HG03565 (cell line): ENCODE measurements at regions not wholly inside any gene's neighbourhood (a gene's known extent, or its start where the extent isn't known, plus 50 kb on each side); places are given as distances from the start of the nearest gene placed in this dataset.

Source experiments
- ATAC-seq: cut with Tn5 transposase; IDR thresholded peaks from one replicate; pipeline ENCODE4 v1.9.1; 2021; ENCODE audit warnings: mild to moderate bottlenecking, moderate library complexity; ENCODE audit not compliant: unreplicated experiment

DNA sequence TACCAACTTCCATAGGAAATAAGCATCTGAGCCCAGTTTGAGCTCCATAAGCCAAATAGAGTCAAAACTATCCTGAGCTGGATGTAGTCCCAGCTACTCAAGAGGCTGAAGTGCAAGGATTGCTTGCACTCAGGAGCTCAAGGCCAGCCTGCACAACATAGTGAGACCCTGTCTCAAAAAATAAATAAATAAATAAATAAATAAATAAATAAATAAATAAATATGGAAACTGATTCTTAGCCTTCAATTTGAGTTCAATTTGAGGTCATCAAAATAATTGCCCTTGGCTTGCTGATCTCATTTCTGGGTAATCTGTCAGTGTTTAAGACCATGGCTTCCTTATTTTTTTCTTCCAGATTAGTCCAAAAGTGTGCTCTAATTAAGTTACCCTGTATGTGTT lies 184.9 kb upstream of the CDH20 start:
- ATAC-seq, result no peak

DNA sequence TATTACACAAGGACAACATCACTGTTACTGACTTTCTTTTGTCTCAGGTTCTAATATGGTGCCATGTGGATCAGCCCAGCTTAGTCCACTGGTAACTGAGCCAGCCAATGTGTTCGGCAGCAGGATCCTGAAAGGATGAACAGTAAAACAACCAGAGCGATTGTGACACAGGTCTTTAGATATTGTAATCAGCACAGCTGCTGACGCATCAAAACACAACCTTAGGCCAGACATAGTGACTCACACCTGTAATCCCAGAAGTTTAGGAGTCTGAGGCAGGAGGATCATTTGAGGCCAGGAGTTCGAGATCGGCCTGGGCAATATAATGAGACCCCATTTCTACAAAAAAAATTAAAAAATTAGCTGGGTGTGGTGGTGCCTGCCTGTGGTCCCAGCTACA lies 183.4 kb upstream of the CDH20 start:
- ATAC-seq, result no peak

DNA sequence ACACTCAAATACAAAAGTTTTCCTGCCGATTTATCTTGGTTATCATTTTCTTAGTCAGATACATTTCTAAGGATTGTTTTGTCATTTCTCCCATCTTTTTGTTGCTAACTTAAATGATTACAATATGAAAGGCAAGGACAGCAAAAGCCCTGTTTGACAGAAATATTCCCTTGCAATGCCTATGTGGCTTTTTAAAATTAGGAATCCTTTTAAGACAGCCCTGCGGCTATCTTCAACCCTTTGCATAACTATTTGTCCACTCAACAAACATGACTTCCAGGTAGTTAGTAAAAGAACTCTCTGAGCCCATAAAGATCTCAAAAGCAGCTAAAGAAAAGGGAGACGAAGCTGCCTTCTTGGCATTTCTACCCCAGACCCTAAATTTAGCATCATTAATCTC lies 179.7 kb upstream of the CDH20 start:
- no peak for ATAC-seq

GRCh38 chr18:61154866-61155265 lies 178.4 kb upstream of the CDH20 start:
- no peak for ATAC-seq

GRCh38 chr18:61155586-61155985 lies 177.6 kb upstream of the CDH20 start:
- ATAC-seq, result no peak

- no peak for ATAC-seq
Observed at GRCh38 chr18:61157451-61157850, 175.8 kb upstream of the CDH20 start.

DNA sequence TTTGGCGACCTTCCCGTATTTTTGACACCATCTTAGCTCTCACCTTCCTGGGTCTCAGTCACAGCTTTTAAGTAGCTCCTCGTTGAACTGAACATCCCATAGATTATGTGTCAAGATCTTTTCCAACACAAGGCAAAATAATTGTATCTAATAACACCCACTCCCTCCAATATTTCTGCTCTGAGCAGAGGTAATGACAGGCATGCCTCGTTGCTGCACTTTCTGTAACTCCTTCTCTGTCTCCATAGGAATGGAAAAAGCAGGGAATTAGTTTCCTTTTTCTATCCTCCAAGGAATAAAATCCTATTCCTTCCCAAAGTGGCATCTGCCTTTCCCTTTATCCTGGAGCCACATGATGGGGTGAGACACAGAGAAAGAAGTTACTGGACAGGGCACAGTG lies 174.0 kb upstream of the CDH20 start:
- no peak for ATAC-seq

GRCh38 chr18:61164321-61164720 lies 168.9 kb upstream of the CDH20 start:
- ATAC-seq, result no peak

DNA sequence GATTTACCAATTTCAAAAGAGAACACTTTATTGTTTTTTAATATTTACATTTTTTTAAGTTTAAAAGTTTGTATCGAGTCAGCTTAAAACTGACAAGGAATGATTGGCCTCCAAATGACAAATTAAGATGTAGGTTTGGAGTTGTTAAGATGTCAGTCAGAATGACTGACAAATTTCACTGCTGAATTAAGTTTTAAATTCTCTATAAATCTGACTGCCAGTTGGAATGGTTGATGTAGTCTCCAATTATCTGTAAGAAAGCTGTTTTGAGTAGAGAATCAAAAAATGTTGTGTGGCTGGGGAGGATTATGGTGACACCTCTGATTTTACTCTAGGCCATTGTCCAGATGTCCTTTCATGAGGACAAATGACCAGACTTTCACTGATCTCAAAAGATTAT lies 165.3 kb upstream of the CDH20 start:
- no peak for ATAC-seq

DNA sequence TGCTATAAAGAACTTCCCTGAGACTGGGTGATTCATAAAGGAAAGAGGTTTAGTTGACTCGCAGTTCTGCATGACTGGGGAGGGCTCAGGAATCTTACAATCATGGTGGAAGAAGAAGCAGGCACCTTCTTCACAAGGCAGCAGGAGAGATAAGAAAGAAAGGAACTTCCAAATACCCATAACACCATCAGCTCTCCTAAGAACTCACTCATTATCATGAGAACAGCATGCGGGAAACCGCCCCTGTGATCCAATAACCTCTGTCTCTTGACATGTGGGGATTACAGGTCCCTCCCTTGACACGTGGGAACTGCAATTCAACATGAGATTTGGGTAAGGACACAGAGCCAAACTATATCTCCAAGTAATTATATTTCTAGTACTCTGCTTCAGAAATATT lies 163.8 kb upstream of the CDH20 start:
- no peak for ATAC-seq

GRCh38 chr18:61172624-61173023 lies 160.6 kb upstream of the CDH20 start:
- no peak for ATAC-seq

GRCh38 chr18:61173554-61173953 lies 159.7 kb upstream of the CDH20 start:
- no peak for ATAC-seq

- ATAC-seq, result no peak
Observed at GRCh38 chr18:61183798-61184197, 149.4 kb upstream of the CDH20 start.

GRCh38 chr18:61187971-61188370 lies 145.3 kb upstream of the CDH20 start:
- ATAC-seq, result no peak

GRCh38 chr18:61189376-61189775 lies 143.9 kb upstream of the CDH20 start:
- ATAC-seq, result no peak

- no peak for ATAC-seq
Observed at GRCh38 chr18:61194726-61195125, 138.5 kb upstream of the CDH20 start.

- no peak for ATAC-seq
Observed at GRCh38 chr18:61196750-61197149, 136.5 kb upstream of the CDH20 start.

- no peak for ATAC-seq
Observed at GRCh38 chr18:61198486-61198885, 134.7 kb upstream of the CDH20 start.

DNA sequence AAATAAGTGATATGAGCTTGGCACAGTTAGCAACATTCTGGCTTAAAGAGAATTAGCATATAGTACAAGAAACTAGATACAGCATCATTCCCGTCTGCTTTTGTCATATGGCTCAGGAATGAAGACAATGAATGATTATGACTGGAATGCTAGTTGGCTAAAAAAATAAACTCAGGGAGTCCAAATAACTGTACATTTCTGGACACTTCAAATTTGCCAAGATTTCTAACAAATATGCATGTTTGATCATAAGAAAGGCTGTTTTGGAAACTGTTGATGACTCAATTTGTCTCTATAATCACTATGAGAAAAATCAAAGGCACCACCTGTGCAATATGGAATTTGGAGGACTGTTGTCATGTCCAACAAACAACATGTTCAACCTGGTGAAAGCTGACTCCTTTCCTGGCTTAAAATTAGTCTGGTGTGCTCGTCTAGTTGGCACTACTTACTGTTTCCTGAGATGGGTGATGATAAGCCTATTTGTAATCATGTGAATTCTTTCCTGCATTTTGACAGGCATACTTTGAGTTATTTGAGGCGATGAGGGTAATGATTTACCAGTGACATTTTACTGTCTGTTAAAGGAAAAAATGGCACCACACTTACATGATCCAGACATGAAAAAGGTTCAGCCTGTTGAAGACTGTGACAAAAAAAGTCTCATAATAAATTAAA lies 133.9 kb upstream of the CDH20 start:
- ATAC-seq, result no peak

GRCh38 chr18:61201511-61201910 lies 131.7 kb upstream of the CDH20 start:
- ATAC-seq, result no peak

- no peak for ATAC-seq
Observed at GRCh38 chr18:61203151-61203550, 130.1 kb upstream of the CDH20 start.

GRCh38 chr18:61209801-61210200 lies 123.4 kb upstream of the CDH20 start:
- ATAC-seq, result no peak

- ATAC-seq, result no peak
Observed at GRCh38 chr18:61216051-61216450, 117.2 kb upstream of the CDH20 start.
